H9 (cell line): ENCODE measurements at regions not wholly inside any gene's neighbourhood (a gene's known extent, or its start where the extent isn't known, plus 50 kb on each side); places are given as distances from the start of the nearest gene placed in this dataset.

Experiments used
- DNase-seq: peaks from one replicate; pipeline ENCODE4 v3.0.0-alpha.2; 2017
- H2AFZ ChIP-seq: one replicate; pipeline ENCODE4 v1.6.1; 2013; ENCODE audit warnings: mild to moderate bottlenecking, low read length, control low read depth, moderate library complexity
- H2AK5ac ChIP-seq: 2 replicates; pipeline ENCODE4 v1.6.1; 2013; ENCODE audit warnings: low read length, control low read depth, mixed read lengths; ENCODE audit not compliant: insufficient read length
- H2BK120ac ChIP-seq: one replicate; pipeline ENCODE4 v1.6.1; 2013; ENCODE audit warnings: low read depth, mild to moderate bottlenecking, low read length, control low read depth, inconsistent platforms; ENCODE audit not compliant: poor library complexity, severe bottlenecking
- H2BK12ac ChIP-seq: 2 replicates; pipeline ENCODE4 v1.6.1; 2013; ENCODE audit warnings: low read length, control low read depth, mixed read lengths, low read depth; ENCODE audit not compliant: insufficient read length
- H2BK15ac ChIP-seq: 2 replicates; pipeline ENCODE4 v1.6.1; 2013; ENCODE audit warnings: low read depth, low read length, control low read depth
- H2BK20ac ChIP-seq: one replicate; pipeline ENCODE4 v1.6.1; 2013; ENCODE audit warnings: low read depth, mild to moderate bottlenecking, low read length, control low read depth, inconsistent platforms; ENCODE audit not compliant: poor library complexity, severe bottlenecking
- H2BK5ac ChIP-seq: 2 replicates; pipeline ENCODE4 v1.6.1; 2013; ENCODE audit warnings: low read length, control low read depth, mixed read lengths; ENCODE audit not compliant: insufficient read length
- H3K14ac ChIP-seq: 2 replicates; pipeline ENCODE4 v1.6.1; 2013; ENCODE audit warnings: low read length, control low read depth; ENCODE audit not compliant: insufficient read depth
- H3K18ac ChIP-seq: 2 replicates; pipeline ENCODE4 v1.6.1; 2013; ENCODE audit warnings: low read depth, mild to moderate bottlenecking, mixed read lengths, low read length, control low read depth; ENCODE audit not compliant: insufficient read length
- H3K23ac ChIP-seq: 2 replicates; pipeline ENCODE4 v1.6.1; 2013; ENCODE audit warnings: low read length, control low read depth, mixed read lengths, low read depth; ENCODE audit not compliant: insufficient read length
- H3K23me2 ChIP-seq: 2 replicates; pipeline ENCODE4 v1.6.1; 2013; ENCODE audit warnings: low read depth, mild to moderate bottlenecking, mixed read lengths, low read length, control low read depth; ENCODE audit not compliant: insufficient read length, poor library complexity, severe bottlenecking
- H3K27ac ChIP-seq: 2 replicates; pipeline ENCODE4 v1.5.1; 2013; ENCODE audit warnings: low read length, control low read depth, mixed read lengths, low read depth; ENCODE audit not compliant: insufficient read length
- H3K27me3 ChIP-seq: 2 replicates; pipeline ENCODE4 v1.6.1; 2013; ENCODE audit warnings: low read length, control low read depth, inconsistent platforms; ENCODE audit not compliant: insufficient read depth
- H3K4ac ChIP-seq: 2 replicates; pipeline ENCODE4 v1.6.1; 2013; ENCODE audit warnings: low read depth, mild to moderate bottlenecking, control low read depth, inconsistent platforms, low read length, moderate library complexity
- H3K4me1 ChIP-seq: 2 replicates; pipeline ENCODE4 v1.6.1; 2013; ENCODE audit warnings: low read length, control low read depth, inconsistent platforms; ENCODE audit not compliant: insufficient read depth
- H3K4me2 ChIP-seq: 2 replicates; pipeline ENCODE4 v1.6.1; 2013; ENCODE audit warnings: low read length, control low read depth, mixed read lengths; ENCODE audit not compliant: insufficient read length, insufficient read depth
- H3K56ac ChIP-seq: 2 replicates; pipeline ENCODE4 v1.6.1; 2013; ENCODE audit warnings: low read depth, mild to moderate bottlenecking, mixed read lengths, low read length, control low read depth; ENCODE audit not compliant: insufficient read length
- H3K79me1 ChIP-seq: 2 replicates; pipeline ENCODE4 v1.6.1; 2013; ENCODE audit warnings: low read depth, mild to moderate bottlenecking, moderate library complexity, low read length, control low read depth, inconsistent platforms; ENCODE audit not compliant: insufficient read depth, poor library complexity, severe bottlenecking
- H3K79me2 ChIP-seq: 2 replicates; pipeline ENCODE4 v1.6.1; 2013; ENCODE audit warnings: low read length, control low read depth, inconsistent platforms; ENCODE audit not compliant: insufficient read depth
- H3K9ac ChIP-seq: 2 replicates; pipeline ENCODE4 v1.6.1; 2013; ENCODE audit warnings: low read length, control low read depth, mixed read lengths; ENCODE audit not compliant: insufficient read length; ENCODE audit errors: extremely low read depth
- H3K9me3 ChIP-seq: one replicate; pipeline ENCODE4 v1.6.1; 2013; ENCODE audit warnings: low read depth, low read length, inconsistent platforms; ENCODE audit not compliant: control insufficient read depth
- H3T11ph ChIP-seq: one replicate; pipeline ENCODE4 v1.6.1; 2013; ENCODE audit warnings: mild to moderate bottlenecking, low read length, control low read depth, inconsistent platforms
- H4K20me1 ChIP-seq: one replicate; pipeline ENCODE4 v1.6.1; 2013; ENCODE audit not compliant: control insufficient read depth, insufficient read length, insufficient read depth
- H4K5ac ChIP-seq: 2 replicates; pipeline ENCODE4 v1.6.1; 2013; ENCODE audit warnings: low read depth, mild to moderate bottlenecking, mixed read lengths, low read length, control low read depth; ENCODE audit not compliant: insufficient read length
- H4K8ac ChIP-seq: replicated peaks from 2 replicates; pipeline ENCODE4 v1.6.1; 2013; ENCODE audit warnings: low read length, control low read depth, mixed read lengths, low read depth; ENCODE audit not compliant: insufficient read length
- H4K91ac ChIP-seq: 2 replicates; pipeline ENCODE4 v1.6.1; 2013; ENCODE audit warnings: low read depth, mild to moderate bottlenecking, moderate library complexity, mixed read lengths, low read length, control low read depth; ENCODE audit not compliant: insufficient read length
- H3K27ac Mint-ChIP-seq, 3 experiments: 2 replicates in 2 of 3; 3 replicates in 1 of 3; pipeline ENCODE4 v1.8.0; 2020 to 2021; ENCODE audit warnings: mixed read lengths in 3 of 3, mild to moderate bottlenecking in 1 of 3, moderate library complexity in 1 of 3
- H3K27me3 Mint-ChIP-seq: 2 replicates; pipeline ENCODE4 v1.8.0; 2021; ENCODE audit warnings: low read depth, mild to moderate bottlenecking, moderate library complexity, mixed read lengths
- H3K36me3 Mint-ChIP-seq, 3 experiments: 2 replicates in 2 of 3; 3 replicates in 1 of 3; pipeline ENCODE4 v1.8.0; 2020 to 2021; ENCODE audit warnings: low read depth in 3 of 3, mixed read lengths in 3 of 3; ENCODE audit not compliant: insufficient read depth in 1 of 3
- H3K4me1 Mint-ChIP-seq, 2 experiments: 2 replicates each; pipeline ENCODE4 v1.8.0; 2020; ENCODE audit warnings: mixed read lengths in 2 of 2
- H3K4me3 Mint-ChIP-seq, 2 experiments: 2 replicates in 1 of 2; 3 replicates in 1 of 2; pipeline ENCODE4 v1.8.0; 2020 to 2021; ENCODE audit warnings: mild to moderate bottlenecking in 2 of 2, mixed read lengths in 2 of 2, moderate library complexity in 1 of 2
- H3K9me3 Mint-ChIP-seq, 2 experiments: 2 replicates in 1 of 2; 3 replicates in 1 of 2; pipeline ENCODE4 v1.8.0; 2020; ENCODE audit warnings: mild to moderate bottlenecking in 2 of 2, mixed read lengths in 2 of 2, moderate library complexity in 1 of 2
- TF ChIP-seq, protein P1 (sequence below): fragments of 200-600 bp; sonication (generic); conservative IDR thresholded peaks from 3 replicates; pipeline ENCODE4 v1.8.0; 2021; ENCODE audit warnings: antibody characterized with exemption, mild to moderate bottlenecking

DNA sequence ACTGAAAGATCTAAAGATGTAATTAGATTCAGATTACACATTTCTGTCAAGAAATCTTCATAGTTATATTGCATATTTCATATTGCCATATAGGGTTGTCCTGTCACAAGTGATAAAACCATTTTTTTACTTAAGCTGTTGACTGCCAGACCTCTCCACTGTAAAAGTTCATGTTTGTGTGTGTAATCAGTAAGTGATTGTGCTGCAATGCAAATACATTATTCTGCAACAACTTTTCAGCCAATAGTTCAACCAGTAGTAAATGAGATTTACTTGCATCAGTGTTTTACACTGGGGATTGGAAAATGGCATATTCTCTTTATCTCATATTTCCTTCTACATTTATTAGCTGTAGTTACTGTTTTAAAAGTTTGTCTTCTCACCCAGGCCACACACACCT is 603.9 kb upstream of the RORB start:
- DNase-seq, result no peak
- Histone ChIP-seq H2BK15ac (no peak overlapping the region), H3K27me3 (no peaks in the 10 kb centered on the region), H2BK12ac (no peak overlapping the region), H3K9me3 (no peaks in the 10 kb centered on the region), H2BK120ac (no peak overlapping the region), H3K18ac (no peak overlapping the region), H3K79me2 (no peaks in the 10 kb centered on the region), H3K4ac (no peak overlapping the region), H3K27ac (no peak overlapping the region), H3K4me2 (no peak overlapping the region), H2AFZ (no peak overlapping the region), H3K23ac (no peak overlapping the region), H4K20me1 (no peaks in the 10 kb centered on the region), H2BK20ac (no peak overlapping the region), H3K56ac (no peak overlapping the region), H3T11ph (no peak overlapping the region), H2BK5ac (no peak overlapping the region), H4K5ac (no peak overlapping the region), H4K8ac (no peak overlapping the region), H3K9ac (no peak overlapping the region), H3K23me2 (no peaks in the 10 kb centered on the region), H4K91ac (no peak overlapping the region), H3K4me1 (no peaks in the 10 kb centered on the region), H3K79me1 (no peaks in the 10 kb centered on the region), H2AK5ac (no peak overlapping the region), H3K14ac (no peak overlapping the region)
- no peak overlapping the region for H3K27ac Mint-ChIP-seq
- peaks cover 0 to 2% of the 10 kb centered on the region in 2 experiments; a peak in 1 of 5 replicates for H3K9me3 Mint-ChIP-seq
- TF ChIP-seq, protein P1, sequence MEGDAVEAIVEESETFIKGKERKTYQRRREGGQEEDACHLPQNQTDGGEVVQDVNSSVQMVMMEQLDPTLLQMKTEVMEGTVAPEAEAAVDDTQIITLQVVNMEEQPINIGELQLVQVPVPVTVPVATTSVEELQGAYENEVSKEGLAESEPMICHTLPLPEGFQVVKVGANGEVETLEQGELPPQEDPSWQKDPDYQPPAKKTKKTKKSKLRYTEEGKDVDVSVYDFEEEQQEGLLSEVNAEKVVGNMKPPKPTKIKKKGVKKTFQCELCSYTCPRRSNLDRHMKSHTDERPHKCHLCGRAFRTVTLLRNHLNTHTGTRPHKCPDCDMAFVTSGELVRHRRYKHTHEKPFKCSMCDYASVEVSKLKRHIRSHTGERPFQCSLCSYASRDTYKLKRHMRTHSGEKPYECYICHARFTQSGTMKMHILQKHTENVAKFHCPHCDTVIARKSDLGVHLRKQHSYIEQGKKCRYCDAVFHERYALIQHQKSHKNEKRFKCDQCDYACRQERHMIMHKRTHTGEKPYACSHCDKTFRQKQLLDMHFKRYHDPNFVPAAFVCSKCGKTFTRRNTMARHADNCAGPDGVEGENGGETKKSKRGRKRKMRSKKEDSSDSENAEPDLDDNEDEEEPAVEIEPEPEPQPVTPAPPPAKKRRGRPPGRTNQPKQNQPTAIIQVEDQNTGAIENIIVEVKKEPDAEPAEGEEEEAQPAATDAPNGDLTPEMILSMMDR, result no peak
- H3K4me3 Mint-ChIP-seq, result no peak overlapping the region
- no peaks in the 10 kb centered on the region for H3K4me1 Mint-ChIP-seq
- H3K36me3 Mint-ChIP-seq, result no peaks in the 10 kb centered on the region; a peak in 1 of 7 replicates
- no peaks in the 10 kb centered on the region for H3K27me3 Mint-ChIP-seq
